Renal cortical epithelial cell (primary cell): ENCODE measurements at regions not wholly inside any gene's neighbourhood (a gene's known extent, or its start where the extent isn't known, plus 50 kb on each side); places are given as distances from the start of the nearest gene placed in this dataset.

Source experiments
- DNase-seq: peaks from one replicate; pipeline ENCODE4 v3.0.0-alpha.2; 2011; ENCODE audit warnings: low read depth

GRCh38 chr7:35339811-35340210 lies 85.9 kb upstream of the TBX20 start:
- DNase-seq: no peak

GRCh38 chr7:35336444-35336843 lies 82.5 kb upstream of the TBX20 start:
- DNase-seq: no peak

- DNase-seq: peak; percentile 3
Observed at GRCh38 chr7:35334506-35334905, 80.6 kb upstream of the TBX20 start.

GRCh38 chr7:35333265-35333664 lies 79.4 kb upstream of the TBX20 start:
- no peak for DNase-seq

- DNase-seq: no peak
Observed at GRCh38 chr7:35331730-35332678, 78.1 kb upstream of the TBX20 start.

GRCh38 chr7:35329026-35329425 lies 75.1 kb upstream of the TBX20 start:
- DNase-seq: no peak

GRCh38 chr7:35319606-35320005 lies 65.7 kb upstream of the TBX20 start:
- DNase-seq: no peak

GRCh38 chr7:35316549-35316948 lies 62.6 kb upstream of the TBX20 start:
- peak; percentile 1 for DNase-seq

GRCh38 chr7:35315517-35315916 lies 61.6 kb upstream of the TBX20 start:
- DNase-seq: no peak

GRCh38 chr7:35314354-35314753 lies 60.5 kb upstream of the TBX20 start:
- no peak for DNase-seq

DNA sequence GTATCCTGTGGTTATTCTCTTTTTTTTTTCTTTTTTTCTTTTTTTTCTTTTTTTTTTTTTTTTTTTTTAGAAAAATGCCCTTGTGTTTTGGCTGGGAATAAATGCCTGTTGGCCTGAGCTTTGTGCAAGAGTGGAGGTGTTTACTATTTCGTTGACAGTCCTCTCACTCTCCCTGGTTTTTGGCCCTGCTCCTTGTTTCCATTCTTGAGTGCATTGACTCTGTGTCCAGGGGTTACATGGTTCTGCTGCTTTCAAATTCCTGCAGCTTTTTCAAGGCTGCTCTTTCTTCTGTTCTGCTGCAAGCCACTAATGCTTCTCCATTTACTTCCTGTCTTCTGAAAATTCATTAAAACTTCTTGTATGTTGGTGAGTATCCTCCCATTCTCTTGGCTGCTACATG lies 59.7 kb upstream of the TBX20 start:
- DNase-seq: no peak
